Osteocyte (in vitro differentiated cells): ENCODE measurements at regions not wholly inside any gene's neighbourhood (a gene's known extent, or its start where the extent isn't known, plus 50 kb on each side); places are given as distances from the start of the nearest gene placed in this dataset.

ENCODE experiments used
- DNase-seq: peaks from one replicate; pipeline ENCODE4 v3.0.0; 2021; ENCODE audit warnings: mixed read lengths; ENCODE audit not compliant: unreplicated experiment; ENCODE audit errors: extremely low spot score
- H3K27ac Mint-ChIP-seq: one replicate; pipeline ENCODE4 v1.8.0; 2021; ENCODE audit warnings: mild to moderate bottlenecking, mixed read lengths; ENCODE audit not compliant: unreplicated experiment
- H3K27me3 Mint-ChIP-seq: one replicate; pipeline ENCODE4 v1.8.0; 2021; ENCODE audit warnings: mixed read lengths; ENCODE audit not compliant: unreplicated experiment
- H3K36me3 Mint-ChIP-seq: one replicate; pipeline ENCODE4 v1.8.0; 2021; ENCODE audit warnings: mixed read lengths; ENCODE audit not compliant: unreplicated experiment
- H3K4me1 Mint-ChIP-seq: one replicate; pipeline ENCODE4 v1.8.0; 2021; ENCODE audit warnings: mixed read lengths; ENCODE audit not compliant: unreplicated experiment
- H3K4me3 Mint-ChIP-seq: one replicate; pipeline ENCODE4 v1.8.0; 2021; ENCODE audit warnings: mild to moderate bottlenecking, moderate library complexity, mixed read lengths; ENCODE audit not compliant: unreplicated experiment
- H3K9me3 Mint-ChIP-seq: one replicate; pipeline ENCODE4 v1.8.0; 2021; ENCODE audit warnings: mixed read lengths; ENCODE audit not compliant: unreplicated experiment
- TF ChIP-seq, protein P1 (sequence below): fragments of 200-600 bp; sonication (generic); IDR thresholded peaks from 2 replicates; pipeline ENCODE4 v1.5.0; 2021; ENCODE audit warnings: antibody characterized with exemption, mild to moderate bottlenecking, moderate library complexity

- Mint-ChIP-seq H3K4me3 (no peak overlapping the region), H3K36me3 (peaks cover 1% of the 10 kb centered on the region), H3K27me3 (no peaks in the 10 kb centered on the region), H3K4me1 (peaks cover 24% of the 10 kb centered on the region), H3K27ac (no peak overlapping the region), H3K9me3 (no peaks in the 10 kb centered on the region)
- DNase-seq = no peak
- TF ChIP-seq, protein P1, sequence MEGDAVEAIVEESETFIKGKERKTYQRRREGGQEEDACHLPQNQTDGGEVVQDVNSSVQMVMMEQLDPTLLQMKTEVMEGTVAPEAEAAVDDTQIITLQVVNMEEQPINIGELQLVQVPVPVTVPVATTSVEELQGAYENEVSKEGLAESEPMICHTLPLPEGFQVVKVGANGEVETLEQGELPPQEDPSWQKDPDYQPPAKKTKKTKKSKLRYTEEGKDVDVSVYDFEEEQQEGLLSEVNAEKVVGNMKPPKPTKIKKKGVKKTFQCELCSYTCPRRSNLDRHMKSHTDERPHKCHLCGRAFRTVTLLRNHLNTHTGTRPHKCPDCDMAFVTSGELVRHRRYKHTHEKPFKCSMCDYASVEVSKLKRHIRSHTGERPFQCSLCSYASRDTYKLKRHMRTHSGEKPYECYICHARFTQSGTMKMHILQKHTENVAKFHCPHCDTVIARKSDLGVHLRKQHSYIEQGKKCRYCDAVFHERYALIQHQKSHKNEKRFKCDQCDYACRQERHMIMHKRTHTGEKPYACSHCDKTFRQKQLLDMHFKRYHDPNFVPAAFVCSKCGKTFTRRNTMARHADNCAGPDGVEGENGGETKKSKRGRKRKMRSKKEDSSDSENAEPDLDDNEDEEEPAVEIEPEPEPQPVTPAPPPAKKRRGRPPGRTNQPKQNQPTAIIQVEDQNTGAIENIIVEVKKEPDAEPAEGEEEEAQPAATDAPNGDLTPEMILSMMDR = no peak
Measured at GRCh38 chr3:30332196-30333021, 274.0 kb upstream of the TGFBR2 start.

- DNase-seq = no peak
- H3K4me3 Mint-ChIP-seq = no peak overlapping the region
- peaks cover 1% of the 10 kb centered on the region for H3K36me3 Mint-ChIP-seq
- H3K9me3 Mint-ChIP-seq = no peaks in the 10 kb centered on the region
- no peaks in the 10 kb centered on the region for H3K27me3 Mint-ChIP-seq
- TF ChIP-seq, protein P1 = no peak
- no peak overlapping the region for H3K27ac Mint-ChIP-seq
- H3K4me1 Mint-ChIP-seq = peaks cover 24% of the 10 kb centered on the region
Measured at GRCh38 chr3:30333143-30333542, 273.3 kb upstream of the TGFBR2 start.

DNA sequence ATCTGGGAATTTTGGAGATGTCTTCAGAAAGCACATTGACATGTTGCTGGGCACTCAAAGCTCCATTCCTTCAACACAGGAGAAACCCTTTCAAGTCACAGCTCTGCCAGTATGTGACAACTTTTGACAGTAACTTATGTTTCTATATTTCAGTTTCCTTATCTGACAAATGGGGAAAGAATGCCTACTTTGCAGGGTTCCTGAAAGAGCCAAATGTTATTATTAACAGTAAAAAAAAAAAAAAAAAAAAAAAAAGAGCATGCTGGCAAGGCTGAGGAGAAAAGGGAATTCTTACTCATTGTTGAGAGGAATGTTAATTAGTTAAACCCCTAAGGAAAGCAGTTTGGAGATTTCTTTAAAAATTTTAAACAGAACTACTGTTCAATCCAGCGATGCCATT is 272.5 kb upstream of the TGFBR2 start:
- H3K27ac Mint-ChIP-seq = no peak overlapping the region
- no peaks in the 10 kb centered on the region for H3K27me3 Mint-ChIP-seq
- peaks cover 1% of the 10 kb centered on the region for H3K36me3 Mint-ChIP-seq
- H3K4me3 Mint-ChIP-seq = no peak overlapping the region
- no peak for DNase-seq
- H3K9me3 Mint-ChIP-seq = no peaks in the 10 kb centered on the region
- TF ChIP-seq, protein P1 = no peak
- H3K4me1 Mint-ChIP-seq = peaks cover 24% of the 10 kb centered on the region

- H3K27ac Mint-ChIP-seq = no peak overlapping the region
- no peak overlapping the region for H3K4me3 Mint-ChIP-seq
- no peaks in the 10 kb centered on the region for H3K9me3 Mint-ChIP-seq
- TF ChIP-seq, protein P1 = no peak
- peaks cover 28% of the 10 kb centered on the region for H3K4me1 Mint-ChIP-seq
- DNase-seq = no peak
- no peaks in the 10 kb centered on the region for H3K27me3 Mint-ChIP-seq
- no peaks in the 10 kb centered on the region for H3K36me3 Mint-ChIP-seq
Measured at GRCh38 chr3:30340500-30340899, 265.9 kb upstream of the TGFBR2 start.

- Mint-ChIP-seq H3K9me3 (no peaks in the 10 kb centered on the region), H3K4me1 (peaks cover 34% of the 10 kb centered on the region), H3K36me3 (no peaks in the 10 kb centered on the region), H3K4me3 (no peak overlapping the region), H3K27ac (no peak overlapping the region), H3K27me3 (no peaks in the 10 kb centered on the region)
- DNase-seq = no peak
- TF ChIP-seq, protein P1 = no peak
Measured at GRCh38 chr3:30341079-30341478, 265.3 kb upstream of the TGFBR2 start.
